IMR-90 (cell line): ENCODE measurements at regions not wholly inside any gene's neighbourhood (a gene's known extent, or its start where the extent isn't known, plus 50 kb on each side); places are given as distances from the start of the nearest gene placed in this dataset.

Experiments used
- ATAC-seq: fragments of 200-7000 bp; cut with Tn5 transposase; 2 replicates; pipeline ENCODE4 v1.9.1; 2020; ENCODE audit warnings: low read depth, mild to moderate bottlenecking, moderate library complexity
- BruUV-seq: library from RNA; stranded (reverse); fragments of 400-500 nt; replicated peaks from 2 replicates; lab custom pipeline; 2021; lab: Mats Ljungman, UMichigan
- CTCF ChIA-PET: fragments of 300-600 bp; formaldehyde crosslinking; extraction: SDS; loops from one replicate; lab custom pipeline; 2021; ENCODE audit warnings: antibody characterized with exemption; lab: Yijun Ruan, JAX
- POLR2A ChIA-PET: fragments of 300-600 bp; sonication (Branson Sonifier 250); formaldehyde crosslinking; loops from one replicate; lab custom pipeline; 2022; ENCODE audit warnings: antibody characterized with exemption; ENCODE audit not compliant: unreplicated experiment; lab: Charles Lee
- DNase-seq: peaks from one replicate; pipeline ENCODE4 v3.0.0; 2013
- H2AFZ ChIP-seq: replicated peaks from 2 replicates; pipeline ENCODE3; 2013; ENCODE audit warnings: low read length, mild to moderate bottlenecking; ENCODE audit not compliant: poor library complexity
- H2AK5ac ChIP-seq: 2 replicates; pipeline ENCODE4 v1.6.1; 2013; ENCODE audit warnings: low read depth, low read length, inconsistent platforms
- H2AK9ac ChIP-seq: replicated peaks from 2 replicates; pipeline ENCODE3; 2013; ENCODE audit warnings: mild to moderate bottlenecking, low read depth, low read length, moderate library complexity; ENCODE audit not compliant: poor library complexity
- H2BK120ac ChIP-seq: 2 replicates; pipeline ENCODE4 v1.6.1; 2013; ENCODE audit warnings: low read depth, low read length, inconsistent platforms
- H2BK15ac ChIP-seq: 3 replicates; pipeline ENCODE4 v1.6.1; 2013; ENCODE audit warnings: low read depth, low read length, inconsistent platforms
- H2BK20ac ChIP-seq: 2 replicates; pipeline ENCODE4 v1.6.1; 2013; ENCODE audit warnings: low read depth, mild to moderate bottlenecking, inconsistent platforms, low read length, moderate library complexity
- H2BK5ac ChIP-seq: 2 replicates; pipeline ENCODE4 v1.6.1; 2013; ENCODE audit warnings: mild to moderate bottlenecking, low read depth, low read length, inconsistent platforms; ENCODE audit not compliant: poor library complexity, severe bottlenecking
- H3K14ac ChIP-seq: replicated peaks from 2 replicates; pipeline ENCODE4 v1.6.1; 2013; ENCODE audit warnings: low read depth, low read length, inconsistent platforms
- H3K18ac ChIP-seq: 2 replicates; pipeline ENCODE4 v1.6.1; 2013; ENCODE audit warnings: low read depth, low read length, control low read depth
- H3K23ac ChIP-seq: 2 replicates; pipeline ENCODE4 v1.6.1; 2013; ENCODE audit warnings: low read depth, low read length, inconsistent platforms
- H3K27ac ChIP-seq: 2 replicates; pipeline ENCODE4 v1.5.1; 2013; ENCODE audit warnings: mild to moderate bottlenecking, control low read depth, low read length; ENCODE audit not compliant: insufficient read depth
- H3K27me3 ChIP-seq: 2 replicates; pipeline ENCODE4 v1.6.1; 2013; ENCODE audit warnings: low read length; ENCODE audit not compliant: control insufficient read depth, insufficient read depth
- H3K36me3 ChIP-seq: 2 replicates; pipeline ENCODE4 v1.6.1; 2013; ENCODE audit warnings: low read length, mixed read lengths; ENCODE audit not compliant: control insufficient read depth, insufficient read depth
- H3K4ac ChIP-seq: 2 replicates; pipeline ENCODE4 v1.6.1; 2013; ENCODE audit warnings: low read depth, low read length, inconsistent platforms
- H3K4me1 ChIP-seq: 2 replicates; pipeline ENCODE4 v1.6.1; 2013; ENCODE audit warnings: low read length, mixed read lengths; ENCODE audit not compliant: control insufficient read depth, insufficient read depth
- H3K4me2 ChIP-seq: 2 replicates; pipeline ENCODE4 v1.6.1; 2013; ENCODE audit warnings: low read depth, mild to moderate bottlenecking, control low read depth, low read length, moderate library complexity
- H3K4me3 ChIP-seq: 2 replicates; pipeline ENCODE4 v1.5.1; 2013; ENCODE audit warnings: low read depth, mild to moderate bottlenecking, control low read depth, low read length, moderate library complexity; ENCODE audit not compliant: insufficient read depth
- H3K56ac ChIP-seq: 2 replicates; pipeline ENCODE4 v1.6.1; 2013; ENCODE audit warnings: low read length, inconsistent platforms; ENCODE audit not compliant: insufficient read depth; ENCODE audit errors: extremely low read depth
- H3K79me1 ChIP-seq, 2 experiments: 2 replicates each; pipeline ENCODE4 v1.6.1; 2013; ENCODE audit warnings: low read length in 2 of 2, inconsistent platforms in 1 of 2, low read depth in 1 of 2
- H3K9ac ChIP-seq: 2 replicates; pipeline ENCODE4 v1.6.1; 2013; ENCODE audit warnings: low read depth, low read length, control low read depth
- H3K9me1 ChIP-seq: 2 replicates; pipeline ENCODE4 v1.6.1; 2013; ENCODE audit warnings: low read length, inconsistent platforms; ENCODE audit not compliant: insufficient read depth
- H3K9me3 ChIP-seq: 2 replicates; pipeline ENCODE4 v1.6.1; 2013; ENCODE audit warnings: low read length; ENCODE audit not compliant: control insufficient read depth, insufficient read depth
- H4K20me1 ChIP-seq: 2 replicates; pipeline ENCODE4 v1.6.1; 2013; ENCODE audit warnings: low read length, inconsistent platforms; ENCODE audit not compliant: insufficient read depth
- H4K5ac ChIP-seq: 2 replicates; pipeline ENCODE4 v1.6.1; 2013; ENCODE audit warnings: mild to moderate bottlenecking, low read depth, low read length, control low read depth
- H4K8ac ChIP-seq, 2 experiments: 2 replicates each; pipeline ENCODE4 v1.6.1; 2013; ENCODE audit warnings: low read depth in 2 of 2, low read length in 2 of 2, control low read depth in 1 of 2, inconsistent platforms in 1 of 2
- H4K91ac ChIP-seq: 2 replicates; pipeline ENCODE4 v1.6.1; 2013; ENCODE audit warnings: low read depth, low read length, inconsistent platforms; ENCODE audit not compliant: insufficient read depth
- BHLHE40 ChIP-seq: fragments of 150-350 bp; IDR thresholded peaks from 2 replicates; pipeline ENCODE4 v1.6.1; 2016; ENCODE audit warnings: mild to moderate bottlenecking, low read depth, low read length
- CEBPB ChIP-seq: IDR thresholded peaks from 2 replicates; pipeline ENCODE4 v1.6.1; 2012; ENCODE audit warnings: low read depth, low read length, improper control_type of control experiment
- CHD1 ChIP-seq: IDR thresholded peaks from 2 replicates; pipeline ENCODE4 v1.6.1; 2012; ENCODE audit warnings: low read depth, low read length, improper control_type of control experiment
- CTCF ChIP-seq: conservative IDR thresholded peaks from 2 replicates; pipeline ENCODE4 v1.5.1; 2012; ENCODE audit warnings: mild to moderate bottlenecking, low read depth, low read length, improper control_type of control experiment
- ELK1 ChIP-seq: fragments of 150-350 bp; IDR thresholded peaks from 2 replicates; pipeline ENCODE4 v1.6.1; 2016; ENCODE audit warnings: low read depth, mild to moderate bottlenecking, low read length, moderate library complexity, borderline replicate concordance
- FOS ChIP-seq: fragments of 150-350 bp; IDR thresholded peaks from 2 replicates; pipeline ENCODE4 v1.6.1; 2016; ENCODE audit warnings: low read depth, low read length
- RAD21 ChIP-seq: IDR thresholded peaks from 2 replicates; pipeline ENCODE4 v1.6.1; 2012; ENCODE audit warnings: low read length, improper control_type of control experiment
- RCOR1 ChIP-seq: IDR thresholded peaks from 2 replicates; pipeline ENCODE4 v1.6.1; 2012; ENCODE audit warnings: mild to moderate bottlenecking, low read length, improper control_type of control experiment; ENCODE audit not compliant: insufficient replicate concordance
- WGBS, 2 experiments: methylation state at CpG; one replicate each; pipeline versions ENCODE4 v1.1.5 to v1.1.7; 2013; ENCODE audit warnings: missing lambda C conversion rate in 2 of 2; ENCODE audit not compliant: insufficient read length in 1 of 2; ENCODE audit errors: extremely low coverage in 2 of 2; 5-methylcytosine and 5-hydroxymethylcytosine counted together
- dilution Hi-C: fragments of 300-500 bp; cut with HindIII; formaldehyde crosslinking; loops from one replicate; pipeline ENCODE4 v1.14.3; 2018; ENCODE audit warnings: low sequenced_read_pairs; ENCODE audit not compliant: unreplicated experiment
- in situ Hi-C: fragments of 300-500 bp; cut with MboI; formaldehyde crosslinking; loops from 3 replicates; pipeline ENCODE4 v1.14.3; 2019; ENCODE audit warnings: low sequenced_read_pairs, inconsistent platforms, mixed read lengths
- intact Hi-C: fragments of 100-400 bp; cut with micrococcal nuclease; formaldehyde crosslinking; loops from 2 replicates; pipeline ENCODE4 v1.10.0; 2022

GRCh38 chr2:136319651-136320050 lies 201.7 kb upstream of the CXCR4 start:
- Histone ChIP-seq H4K8ac (no peak overlapping the region), H3K14ac (no peak overlapping the region), H2BK20ac (no peak overlapping the region), H2BK5ac (no peak overlapping the region), H3K27ac (no peak overlapping the region), H3K56ac (no peak overlapping the region), H4K20me1 (no peaks in the 10 kb centered on the region), H3K9ac (no peak overlapping the region), H3K9me3 (no peaks in the 10 kb centered on the region; the same call in 1 of the 2 replicates), H3K9me1 (no peaks in the 10 kb centered on the region), H3K27me3 (no peaks in the 10 kb centered on the region), H2AK5ac (no peak overlapping the region), H3K23ac (no peak overlapping the region), H3K18ac (no peak overlapping the region), H4K91ac (no peak overlapping the region), H3K4me2 (no peak overlapping the region), H3K36me3 (no peaks in the 10 kb centered on the region), H2BK15ac (no peak overlapping the region), H3K79me1 (no peaks in the 10 kb centered on the region), H4K5ac (no peak overlapping the region), H3K4ac (no peak overlapping the region), H2AK9ac (no peak overlapping the region), H2AFZ (no peak overlapping the region), H2BK120ac (no peak overlapping the region), H3K4me1 (no peaks in the 10 kb centered on the region), H3K4me3 (no peak overlapping the region)
- no TSS peak for BruUV-seq
- no peak for TF ChIP-seq RAD21
- TF ChIP-seq CHD1 = no peak
- no peak for TF ChIP-seq CTCF
- TF ChIP-seq ELK1 = no peak
- no peak for TF ChIP-seq BHLHE40
- no peak for TF ChIP-seq FOS
- TF ChIP-seq CEBPB = no peak
- no peak for TF ChIP-seq RCOR1
- in situ Hi-C loops (no loop called here), dilution Hi-C loops (no loop called here), intact Hi-C loops (no loop called here)
- DNase-seq (no peak), ATAC-seq (no peak)
- no CpG with 5 or more reads among the region's 11 CpGs for WGBS, 2 experiments
- ChIA-PET POLR2A (no interaction called here), CTCF (no interaction called here)
